GM12874 (cell line): ENCODE measurements at regions not wholly inside any gene's neighbourhood (a gene's known extent, or its start where the extent isn't known, plus 50 kb on each side); places are given as distances from the start of the nearest gene placed in this dataset.

Experiments
- CTCF ChIP-seq: IDR thresholded peaks from 2 replicates; pipeline ENCODE4 v1.5.1; 2011; ENCODE audit warnings: low read depth, mild to moderate bottlenecking, control low read depth, low read length, moderate library complexity; ENCODE audit not compliant: insufficient read depth

DNA sequence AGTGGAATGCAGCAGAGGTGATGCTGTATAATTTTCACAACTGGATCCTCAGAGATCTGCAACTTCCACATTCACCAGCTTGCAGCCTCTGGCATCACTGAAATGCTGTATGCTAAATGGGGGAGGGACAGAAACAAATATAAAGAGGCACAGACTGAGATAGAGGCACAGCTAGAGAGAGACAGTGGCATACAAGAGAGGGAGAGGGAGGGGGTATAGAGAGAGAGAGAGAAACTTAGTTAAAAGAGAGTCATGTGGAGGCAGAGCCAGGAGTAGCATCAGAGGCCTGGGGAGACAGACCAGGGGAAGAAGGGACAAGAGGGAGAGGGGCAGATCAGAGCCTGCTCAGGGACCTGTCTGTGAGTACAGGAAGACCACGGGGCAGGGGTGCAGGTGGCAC, 84.5 kb upstream of the GRIK3 start:
- TF ChIP-seq CTCF = no peak

- TF ChIP-seq CTCF = no peak
These were observed 86.0 kb upstream of the GRIK3 start for GRCh38 chr1:37120279-37120678.

GRCh38 chr1:37123276-37124115, 89.2 kb upstream of the GRIK3 start:
- TF ChIP-seq CTCF = no peak

GRCh38 chr1:37124501-37124900, 90.2 kb upstream of the GRIK3 start:
- no peak for TF ChIP-seq CTCF

- no peak for TF ChIP-seq CTCF
These were observed 91.0 kb upstream of the GRIK3 start for GRCh38 chr1:37125295-37125694.

GRCh38 chr1:37127254-37127748, 93.0 kb upstream of the GRIK3 start:
- TF ChIP-seq CTCF = no peak

DNA sequence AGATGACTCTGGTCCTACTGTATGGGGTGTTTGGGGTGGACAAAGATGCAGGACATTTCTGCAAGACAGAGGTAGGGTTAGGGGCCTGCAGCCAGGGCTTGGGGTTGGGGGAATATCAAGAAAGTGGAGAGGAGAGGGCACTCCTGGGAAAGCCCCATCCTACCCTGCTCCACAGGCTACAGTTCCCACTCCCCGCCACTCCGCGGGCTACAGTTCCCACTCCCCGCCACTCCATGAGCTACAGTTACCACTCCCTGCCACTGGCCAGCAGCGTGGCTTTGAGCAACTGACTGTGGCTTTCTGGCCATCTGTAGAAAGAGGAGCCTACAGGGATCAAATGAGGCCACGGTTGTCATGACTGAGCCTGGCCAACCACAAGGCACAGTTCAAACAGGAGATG, 93.8 kb upstream of the GRIK3 start:
- TF ChIP-seq CTCF = no peak
